Mesenchymal stem cell (in vitro differentiated cells and primary cell): ENCODE measurements at regions not wholly inside any gene's neighbourhood (a gene's known extent, or its start where the extent isn't known, plus 50 kb on each side); places are given as distances from the start of the nearest gene placed in this dataset.

Experiments
- DNase-seq: peaks from one replicate; pipeline ENCODE4 v3.0.0-alpha.2; 2013
- H2AFZ ChIP-seq: one replicate; pipeline ENCODE4 v1.6.1; 2013; ENCODE audit warnings: low read depth, mild to moderate bottlenecking, control low read depth, inconsistent platforms, low read length, moderate library complexity
- H2AK5ac ChIP-seq: 2 replicates; pipeline ENCODE4 v1.6.1; 2013; ENCODE audit warnings: low read length, moderate library complexity, mild to moderate bottlenecking, inconsistent platforms; ENCODE audit not compliant: severe bottlenecking
- H2BK120ac ChIP-seq: one replicate; pipeline ENCODE4 v1.6.1; 2013; ENCODE audit warnings: low read depth, mild to moderate bottlenecking, inconsistent platforms, low read length, moderate library complexity
- H2BK12ac ChIP-seq, 2 experiments: one replicate each; pipeline ENCODE4 v1.6.1; 2013; ENCODE audit warnings: inconsistent platforms in 2 of 2, low read length in 2 of 2, mild to moderate bottlenecking in 2 of 2, moderate library complexity in 2 of 2, control low read depth in 1 of 2
- H2BK15ac ChIP-seq: one replicate; pipeline ENCODE4 v1.6.1; 2013; ENCODE audit warnings: mild to moderate bottlenecking, low read depth, inconsistent platforms; ENCODE audit not compliant: poor library complexity, severe bottlenecking
- H2BK5ac ChIP-seq: 2 replicates; pipeline ENCODE4 v1.6.1; 2013; ENCODE audit warnings: low read depth, mild to moderate bottlenecking, low read length, control low read depth, inconsistent platforms; ENCODE audit not compliant: poor library complexity, severe bottlenecking
- H3K14ac ChIP-seq, 2 experiments: one replicate each; pipeline ENCODE4 v1.6.1; 2013; ENCODE audit warnings: inconsistent platforms in 2 of 2, low read length in 2 of 2, control low read depth in 1 of 2, mild to moderate bottlenecking in 1 of 2, moderate library complexity in 1 of 2
- H3K18ac ChIP-seq, 2 experiments: one replicate each; pipeline ENCODE4 v1.6.1; 2013; ENCODE audit warnings: inconsistent platforms in 2 of 2, low read length in 2 of 2, control low read depth in 1 of 2, low read depth in 1 of 2, mild to moderate bottlenecking in 1 of 2
- H3K23ac ChIP-seq, 2 experiments: one replicate each; pipeline ENCODE4 v1.6.1; 2013; ENCODE audit warnings: inconsistent platforms in 2 of 2, low read length in 2 of 2, mild to moderate bottlenecking in 2 of 2, moderate library complexity in 2 of 2, control low read depth in 1 of 2
- H3K27ac ChIP-seq: 2 replicates; pipeline ENCODE4 v1.5.1; 2013; ENCODE audit warnings: mild to moderate bottlenecking, moderate library complexity, low read length, control low read depth, inconsistent platforms; ENCODE audit not compliant: poor library complexity, severe bottlenecking
- H3K27me3 ChIP-seq, 2 experiments: 2 replicates each; pipeline versions ENCODE4 v1.6.1 to v1.7.0; 2013; ENCODE audit warnings: low read length in 2 of 2, mild to moderate bottlenecking in 2 of 2, moderate library complexity in 2 of 2, control low read depth in 1 of 2, inconsistent platforms in 1 of 2; ENCODE audit not compliant: control insufficient read depth in 1 of 2, insufficient read depth in 1 of 2
- H3K36me3 ChIP-seq, 2 experiments: 2 replicates each; pipeline versions ENCODE4 v1.6.1 to v1.7.0; 2013; ENCODE audit warnings: low read length in 2 of 2, control low read depth in 1 of 2, inconsistent platforms in 1 of 2, low read depth in 1 of 2, mild to moderate bottlenecking in 1 of 2; ENCODE audit not compliant: insufficient read depth in 2 of 2, control insufficient read depth in 1 of 2
- H3K4ac ChIP-seq, 2 experiments: one replicate each; pipeline ENCODE4 v1.6.1; 2013; ENCODE audit warnings: inconsistent platforms in 2 of 2, low read length in 2 of 2, mild to moderate bottlenecking in 2 of 2, moderate library complexity in 2 of 2, control low read depth in 1 of 2, low read depth in 1 of 2
- H3K4me1 ChIP-seq: 2 replicates; pipeline ENCODE4 v1.6.1; 2013; ENCODE audit warnings: low read depth, low read length, control low read depth; ENCODE audit not compliant: control insufficient read depth, insufficient read depth
- H3K4me2 ChIP-seq: 2 replicates; pipeline ENCODE4 v1.6.1; 2013; ENCODE audit warnings: low read length, mild to moderate bottlenecking, inconsistent platforms; ENCODE audit not compliant: poor library complexity, severe bottlenecking
- H3K4me3 ChIP-seq, 2 experiments: 2 replicates each; pipeline versions ENCODE4 v1.5.1 to v1.7.0; 2013; ENCODE audit warnings: low read length in 2 of 2, mild to moderate bottlenecking in 2 of 2, control low read depth in 1 of 2, low read depth in 1 of 2; ENCODE audit not compliant: insufficient read depth in 1 of 2
- H3K79me1 ChIP-seq: replicated peaks from 2 replicates; pipeline ENCODE4 v1.6.1; 2013; ENCODE audit warnings: mild to moderate bottlenecking, control low read depth, low read length, inconsistent platforms; ENCODE audit not compliant: poor library complexity, severe bottlenecking
- H3K9ac ChIP-seq: 2 replicates; pipeline ENCODE4 v1.7.0; 2013; ENCODE audit warnings: mild to moderate bottlenecking, low read length, moderate library complexity
- H3K9me3 ChIP-seq: 2 replicates; pipeline ENCODE4 v1.7.0; 2013; ENCODE audit warnings: mild to moderate bottlenecking, low read length; ENCODE audit not compliant: control insufficient read depth
- H4K8ac ChIP-seq: one replicate; pipeline ENCODE4 v1.6.1; 2013; ENCODE audit warnings: inconsistent platforms, mild to moderate bottlenecking, low read length, moderate library complexity
- H4K91ac ChIP-seq: one replicate; pipeline ENCODE4 v1.6.1; 2013; ENCODE audit warnings: mild to moderate bottlenecking, low read length, inconsistent platforms
- WGBS: methylation state at CpG from one replicate; pipeline ENCODE4 v1.1.7; 2013; ENCODE audit warnings: mixed read lengths; 5-methylcytosine and 5-hydroxymethylcytosine counted together

DNA sequence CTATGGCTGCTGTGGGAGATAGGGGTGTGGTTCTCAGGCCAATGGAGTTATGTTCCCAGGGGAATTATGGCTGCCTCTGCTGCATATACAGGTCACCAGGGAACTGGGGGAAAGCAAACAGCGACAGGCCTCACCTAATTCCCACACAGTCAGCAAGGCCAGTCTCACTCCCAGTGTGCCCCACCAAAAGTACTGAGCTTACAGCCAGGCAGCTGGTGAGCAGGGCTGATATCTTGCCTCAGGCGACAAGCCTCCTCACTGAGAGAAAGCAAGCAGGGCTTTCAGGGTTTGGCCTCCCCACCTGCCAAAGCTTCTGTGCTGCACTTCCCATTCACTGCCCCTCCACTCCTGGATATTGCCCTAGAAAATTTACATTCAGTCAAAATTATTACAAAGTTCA, 273.8 kb upstream of the TARS1 start:
- peak overlapping the region; percentile 19 for H2BK120ac ChIP-seq
- H2AK5ac ChIP-seq = no peak overlapping the region
- H3K23ac ChIP-seq = no peak overlapping the region
- no peak overlapping the region for H3K18ac ChIP-seq
- H4K8ac ChIP-seq = no peak overlapping the region
- no peaks in the 10 kb centered on the region for H3K79me1 ChIP-seq
- H2BK12ac ChIP-seq = no peak overlapping the region
- no peak overlapping the region for H2BK5ac ChIP-seq
- DNase-seq = no peak
- H2AFZ ChIP-seq = no peak overlapping the region
- H2BK15ac ChIP-seq = no peak overlapping the region
- peaks cover 68% of the 10 kb centered on the region for H3K9me3 ChIP-seq
- no peaks in the 10 kb centered on the region for H3K27me3 ChIP-seq
- no peaks in the 10 kb centered on the region for H3K4me1 ChIP-seq
- no peak overlapping the region for H3K4me3 ChIP-seq
- no peak overlapping the region for H3K4ac ChIP-seq
- H3K9ac ChIP-seq = no peak overlapping the region
- H4K91ac ChIP-seq = no peak overlapping the region
- H3K4me2 ChIP-seq = no peak overlapping the region
- 0% methylated on average over 1 of the region's 2 CpGs for WGBS
- no peaks in the 10 kb centered on the region for H3K36me3 ChIP-seq
- no peak overlapping the region for H3K27ac ChIP-seq
- H3K14ac ChIP-seq = no peak overlapping the region

GRCh38 chr5:33167541-33167940, 273.2 kb upstream of the TARS1 start:
- H3K27ac ChIP-seq = no peak overlapping the region
- no peak overlapping the region for H2AFZ ChIP-seq
- peaks cover 68% of the 10 kb centered on the region for H3K9me3 ChIP-seq
- no peak overlapping the region for H3K9ac ChIP-seq
- no peak overlapping the region for H3K4me3 ChIP-seq
- no peak for DNase-seq
- H3K4me2 ChIP-seq = no peak overlapping the region
- WGBS = 100% methylated on average over 1 of the region's 1 CpG
- H3K14ac ChIP-seq = no peak overlapping the region
- no peak overlapping the region for H2AK5ac ChIP-seq
- H2BK12ac ChIP-seq = no peak overlapping the region
- H3K23ac ChIP-seq = no peak overlapping the region
- H2BK5ac ChIP-seq = no peak overlapping the region
- no peak overlapping the region for H3K4ac ChIP-seq
- H3K4me1 ChIP-seq = no peaks in the 10 kb centered on the region
- no peak overlapping the region for H3K18ac ChIP-seq
- no peak overlapping the region for H2BK120ac ChIP-seq
- no peaks in the 10 kb centered on the region for H3K36me3 ChIP-seq
- H4K8ac ChIP-seq = no peak overlapping the region
- H3K27me3 ChIP-seq = no peaks in the 10 kb centered on the region
- H2BK15ac ChIP-seq = no peak overlapping the region
- no peak overlapping the region for H4K91ac ChIP-seq
- no peaks in the 10 kb centered on the region for H3K79me1 ChIP-seq

GRCh38 chr5:33170411-33170810, 270.4 kb upstream of the TARS1 start:
- H3K27ac ChIP-seq = no peak overlapping the region
- no peak overlapping the region for H3K4ac ChIP-seq
- no peaks in the 10 kb centered on the region for H3K36me3 ChIP-seq
- H3K9ac ChIP-seq = no peak overlapping the region
- H3K18ac ChIP-seq = no peak overlapping the region
- no peaks in the 10 kb centered on the region for H3K79me1 ChIP-seq
- H3K4me2 ChIP-seq = no peak overlapping the region
- H3K14ac ChIP-seq = no peak overlapping the region
- no peak overlapping the region for H3K4me3 ChIP-seq
- no peaks in the 10 kb centered on the region for H3K27me3 ChIP-seq
- H4K91ac ChIP-seq = no peak overlapping the region
- peak; percentile 22 for DNase-seq
- H2BK5ac ChIP-seq = no peak overlapping the region
- WGBS = 80% methylated on average over 1 of the region's 1 CpG
- no peak overlapping the region for H4K8ac ChIP-seq
- peaks cover 61% of the 10 kb centered on the region for H3K9me3 ChIP-seq
- H2BK15ac ChIP-seq = no peak overlapping the region
- no peak overlapping the region for H2AFZ ChIP-seq
- H3K4me1 ChIP-seq = no peaks in the 10 kb centered on the region
- no peak overlapping the region for H3K23ac ChIP-seq
- H2BK120ac ChIP-seq = no peak overlapping the region
- no peak overlapping the region for H2AK5ac ChIP-seq
- no peak overlapping the region for H2BK12ac ChIP-seq

GRCh38 chr5:33174383-33174782, 266.4 kb upstream of the TARS1 start:
- Histone ChIP-seq H4K8ac (no peak overlapping the region), H2AFZ (no peak overlapping the region), H2BK5ac (no peak overlapping the region), H3K79me1 (no peaks in the 10 kb centered on the region), H3K27ac (no peak overlapping the region), H3K14ac (no peak overlapping the region), H3K9me3 (peaks cover 29% of the 10 kb centered on the region), H3K36me3 (no peaks in the 10 kb centered on the region), H3K27me3 (no peaks in the 10 kb centered on the region), H2BK12ac (no peak overlapping the region), H2AK5ac (no peak overlapping the region), H2BK120ac (no peak overlapping the region), H3K23ac (no peak overlapping the region), H3K4me1 (no peaks in the 10 kb centered on the region), H4K91ac (no peak overlapping the region), H3K18ac (no peak overlapping the region), H3K4me2 (no peak overlapping the region), H2BK15ac (no peak overlapping the region), H3K4ac (no peak overlapping the region), H3K4me3 (no peak overlapping the region), H3K9ac (no peak overlapping the region)
- DNase-seq = no peak
- 88% methylated on average over 4 of the region's 5 CpGs for WGBS
